RPMI8226 (cell line): ENCODE measurements at regions not wholly inside any gene's neighbourhood (a gene's known extent, or its start where the extent isn't known, plus 50 kb on each side); places are given as distances from the start of the nearest gene placed in this dataset.
A peak's percentile ranks its signal among the peaks of the same experiment; 100 is the strongest.
"Not testable (repeated sequence)": the region's sequence is repeated elsewhere in the genome, so short reads cannot be mapped to it uniquely, and the experiment has no call there.

ENCODE experiments used
- DNase-seq: peaks from one replicate; pipeline ENCODE4 v3.0.0-alpha.2; 2015

DNA sequence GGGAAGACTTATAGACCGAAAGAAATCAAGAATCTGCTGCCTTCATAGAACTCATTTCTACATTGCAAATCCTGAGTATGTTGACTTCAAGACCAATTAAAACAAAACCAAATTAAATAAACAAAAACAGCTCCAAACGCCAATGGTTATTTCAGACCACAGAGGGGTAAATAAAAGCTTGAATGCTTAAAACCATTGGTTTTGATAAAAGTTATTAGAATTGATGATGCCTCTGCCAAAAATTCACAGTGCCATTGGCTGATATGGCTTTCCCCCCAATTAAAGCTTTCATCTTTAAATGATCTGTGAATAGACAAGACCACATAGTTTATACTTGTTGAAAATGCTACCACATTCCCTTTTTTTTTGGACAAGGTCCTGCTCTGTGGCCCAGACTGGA is 188.5 kb downstream of the NFKBIZ start:
- no peak for DNase-seq

DNA sequence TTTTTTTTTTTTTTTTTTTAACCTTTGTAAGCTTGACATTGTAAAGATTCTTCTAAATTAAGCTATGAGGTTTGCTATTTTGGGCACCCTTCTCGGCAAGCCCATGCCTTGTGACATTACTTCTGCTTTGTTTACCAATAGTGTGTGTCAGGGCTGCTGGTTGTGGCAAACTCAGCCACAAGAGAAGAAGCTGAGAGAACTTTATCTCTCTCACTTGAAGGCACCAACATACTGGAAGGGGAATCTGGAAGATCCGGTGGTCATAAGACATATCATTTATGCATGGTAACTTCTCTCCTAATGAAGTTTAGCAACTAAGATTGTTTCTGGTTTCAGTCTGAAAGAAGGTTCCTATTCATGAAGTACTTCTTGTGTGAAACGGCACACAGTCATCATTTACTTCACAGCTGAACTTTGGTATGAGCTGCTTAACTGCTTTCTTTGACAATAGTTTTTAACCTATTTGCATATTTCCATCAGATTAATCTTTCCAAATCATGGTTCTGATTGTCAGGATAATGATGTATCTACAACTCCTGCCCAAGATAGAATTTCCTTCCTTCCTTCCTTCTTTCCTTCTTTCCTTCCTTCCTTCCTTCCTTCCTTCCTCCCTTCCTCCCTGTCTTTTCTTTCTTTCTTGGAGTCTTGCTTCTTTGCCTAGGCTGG is 189.3 kb downstream of the NFKBIZ start:
- no peak for DNase-seq

DNA sequence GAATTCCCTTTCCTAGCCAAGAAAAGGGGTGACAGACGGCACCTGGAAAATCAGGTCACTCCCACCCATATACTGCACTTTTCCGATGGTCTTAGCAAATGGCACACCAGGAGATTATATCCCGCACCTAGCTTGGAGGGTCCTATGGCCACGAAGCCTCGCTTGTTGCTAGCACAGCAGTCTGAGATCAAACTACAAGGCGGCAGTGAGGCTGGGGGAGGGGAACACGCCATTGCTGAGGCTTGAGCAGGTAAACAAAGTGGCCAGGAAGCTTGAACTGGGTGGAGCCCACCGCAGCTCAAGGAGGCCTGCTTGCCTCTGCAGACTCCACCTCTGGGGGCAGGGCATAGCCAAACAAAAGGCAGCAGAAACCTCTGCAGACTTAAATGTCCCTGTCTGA is 190.8 kb downstream of the NFKBIZ start:
- DNase-seq, result not testable (repeated sequence)

DNA sequence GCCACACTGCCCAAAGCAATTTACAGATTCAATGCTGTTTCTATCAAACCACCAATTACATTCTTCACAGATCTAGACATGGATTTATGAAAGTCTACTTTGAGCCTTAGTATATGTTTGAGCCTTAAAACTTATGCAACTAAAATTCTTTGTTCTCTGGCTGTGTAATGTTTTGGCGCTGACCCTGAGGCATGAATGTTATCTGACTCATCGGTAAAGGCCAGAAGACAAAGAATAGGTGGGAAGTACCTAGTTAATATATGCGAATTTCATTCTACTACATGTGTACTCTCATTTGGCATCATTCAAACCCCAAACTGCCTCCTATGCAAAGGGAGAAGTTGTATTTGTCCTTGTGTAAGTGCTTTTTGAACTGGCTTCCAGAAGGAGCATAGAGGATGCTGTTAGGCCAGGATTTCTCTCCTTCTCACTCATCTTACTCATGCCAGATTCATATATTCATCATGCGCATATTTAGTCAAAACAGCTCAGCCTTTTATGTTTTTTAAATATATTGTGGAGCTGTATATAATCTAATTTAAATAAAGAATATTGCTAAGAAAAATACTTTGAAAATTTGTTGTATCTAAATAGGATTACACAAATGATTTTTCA is 204.2 kb downstream of the NFKBIZ start:
- DNase-seq, result no peak

DNA sequence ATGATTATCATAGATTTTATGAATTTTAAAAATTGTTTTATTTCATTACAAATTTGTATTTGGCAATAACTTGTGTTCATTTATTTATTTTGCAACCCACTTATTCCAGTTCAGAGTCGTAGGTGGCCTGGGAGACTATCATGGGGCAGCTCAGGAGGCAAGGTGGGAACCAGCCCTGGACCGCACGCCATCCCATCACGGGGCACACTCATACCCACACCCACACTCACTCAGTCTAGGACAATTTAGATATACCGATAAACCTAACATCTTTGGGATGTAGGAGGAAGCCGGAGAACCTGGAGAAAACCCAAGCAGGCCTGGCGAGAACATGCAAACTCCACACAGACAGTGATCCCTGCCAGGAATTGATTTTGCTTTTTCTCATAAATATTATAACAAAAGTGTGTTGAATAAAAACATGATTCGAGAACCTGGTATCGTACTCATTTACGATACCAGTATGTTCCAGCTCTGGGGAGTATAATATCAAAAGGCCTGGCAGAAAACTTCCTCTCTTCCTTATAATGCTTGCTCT is 205.3 kb downstream of the NFKBIZ start:
- DNase-seq, result no peak

DNA sequence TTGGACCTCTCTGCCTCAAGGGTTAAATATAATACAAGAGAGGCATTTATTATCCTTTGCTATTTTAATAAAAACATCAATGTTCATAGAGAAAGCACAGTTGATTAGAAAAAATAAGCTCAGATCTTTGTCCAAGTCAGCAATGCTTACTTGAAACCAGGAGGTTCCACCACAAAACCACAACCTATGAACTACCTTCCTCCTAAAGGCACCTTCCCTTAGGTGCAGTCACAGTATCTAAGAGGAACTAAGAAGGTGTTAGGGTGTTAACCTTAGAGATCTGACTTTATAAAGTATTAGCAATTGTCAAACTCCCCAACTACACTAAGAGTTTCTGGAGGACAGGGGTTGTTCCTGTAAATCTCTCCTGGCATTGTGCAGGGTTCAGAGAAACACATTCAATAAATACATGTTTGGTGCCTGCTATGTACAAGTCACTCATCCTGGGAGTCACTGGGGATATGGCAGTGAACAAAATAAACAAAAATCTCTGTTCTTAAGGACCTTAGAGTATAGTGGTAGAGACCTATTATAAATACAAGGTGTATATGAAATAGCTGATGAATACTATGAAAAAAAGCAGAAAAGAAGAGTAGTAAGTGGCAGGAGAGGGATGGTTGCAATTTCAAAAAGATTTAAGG is 208.6 kb downstream of the NFKBIZ start:
- peak; percentile 83 for DNase-seq

DNA sequence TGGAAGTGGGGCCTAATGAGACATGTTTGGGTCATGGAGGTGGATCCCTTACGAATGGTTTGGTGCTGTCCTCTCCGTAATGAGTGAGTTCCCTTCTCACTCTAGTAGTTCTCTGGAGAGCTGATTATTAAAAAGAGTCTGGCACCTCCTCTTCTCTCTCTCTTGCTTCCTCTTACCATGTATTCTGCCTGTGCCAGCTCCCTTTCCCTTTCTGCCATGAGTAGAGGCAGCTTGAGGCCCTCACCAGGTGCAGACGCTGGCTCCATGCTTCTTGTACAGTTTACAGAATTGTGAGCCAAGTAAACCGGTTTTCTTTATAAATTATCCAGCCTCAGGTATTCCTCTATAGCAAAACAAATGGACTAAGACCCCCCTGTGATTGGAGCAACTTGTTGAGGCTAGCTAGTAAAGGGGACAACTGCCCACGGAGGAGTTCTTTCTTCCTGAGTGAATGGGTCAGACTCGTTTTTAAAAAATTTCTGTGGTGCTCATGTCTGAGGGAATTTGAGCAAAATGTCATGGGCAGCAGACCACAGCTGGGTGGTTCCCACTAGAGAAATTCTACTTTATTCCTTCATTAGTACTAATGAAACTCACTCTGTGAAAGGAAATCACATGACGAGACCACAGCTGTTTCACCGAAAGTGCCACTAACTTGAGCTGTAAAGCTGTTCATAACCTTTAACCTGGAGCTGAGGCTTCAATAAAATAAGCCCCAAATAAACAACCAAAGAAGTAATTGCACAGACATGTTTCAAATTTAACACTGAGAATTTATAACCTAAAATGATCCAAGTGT is 210.0 kb downstream of the NFKBIZ start:
- peak; percentile 76 for DNase-seq

DNA sequence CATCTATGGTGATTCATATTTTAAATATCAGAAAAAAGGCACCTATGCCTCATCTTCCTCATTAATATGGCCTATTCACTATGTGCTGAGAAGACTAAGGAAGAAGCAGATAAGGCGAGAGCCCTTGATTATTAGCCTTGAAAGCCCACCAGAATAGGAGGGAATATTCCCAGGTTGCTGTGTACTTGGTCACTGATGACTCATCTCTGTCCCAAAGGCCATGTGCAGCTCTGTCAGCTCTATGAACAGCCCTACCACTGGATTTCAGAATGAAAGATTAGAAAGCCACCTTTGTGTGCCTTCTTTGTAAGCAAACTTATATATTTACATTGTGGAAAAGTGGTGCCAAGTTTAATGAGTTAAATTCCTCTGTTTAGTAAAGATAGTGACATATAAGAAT is 211.5 kb downstream of the NFKBIZ start:
- no peak for DNase-seq

DNA sequence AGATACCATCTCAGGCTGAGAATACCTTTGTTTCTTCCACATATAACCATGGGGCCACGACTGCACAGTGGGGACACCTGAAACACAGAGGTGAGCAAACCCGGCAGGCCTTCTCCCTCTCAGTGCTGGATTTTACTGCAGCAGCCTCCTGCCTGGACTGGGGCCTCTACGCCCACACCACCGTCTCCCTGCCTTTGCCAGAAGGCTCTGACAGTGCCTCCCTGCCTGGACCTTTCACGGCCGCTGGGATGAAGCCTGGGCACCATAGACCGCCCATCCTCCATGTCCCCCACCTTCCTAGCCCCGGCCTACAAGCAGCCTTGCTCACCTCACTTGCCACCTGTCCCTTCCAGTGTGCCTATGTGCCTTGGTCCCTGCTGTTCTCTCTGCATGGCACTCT is 214.3 kb downstream of the NFKBIZ start:
- DNase-seq, result no peak

DNA sequence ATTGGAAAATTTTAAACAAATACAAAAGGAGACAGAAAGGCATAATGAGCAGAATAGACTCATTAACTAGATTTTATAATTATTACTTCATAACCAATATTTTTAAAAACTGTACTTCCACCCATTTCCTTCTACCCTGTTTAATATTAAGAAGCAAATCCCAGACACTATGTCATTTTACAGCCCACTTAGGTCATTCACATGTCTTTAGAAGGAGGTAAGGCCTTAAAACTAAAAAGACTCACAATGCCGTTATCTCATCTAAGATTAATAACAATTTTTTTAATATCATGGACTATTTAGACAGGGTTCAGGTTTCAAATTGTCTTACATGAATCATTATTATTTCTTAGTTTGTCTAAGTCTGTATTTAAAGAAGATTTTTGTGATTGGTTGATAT is 217.2 kb downstream of the NFKBIZ start:
- DNase-seq, result no peak

DNA sequence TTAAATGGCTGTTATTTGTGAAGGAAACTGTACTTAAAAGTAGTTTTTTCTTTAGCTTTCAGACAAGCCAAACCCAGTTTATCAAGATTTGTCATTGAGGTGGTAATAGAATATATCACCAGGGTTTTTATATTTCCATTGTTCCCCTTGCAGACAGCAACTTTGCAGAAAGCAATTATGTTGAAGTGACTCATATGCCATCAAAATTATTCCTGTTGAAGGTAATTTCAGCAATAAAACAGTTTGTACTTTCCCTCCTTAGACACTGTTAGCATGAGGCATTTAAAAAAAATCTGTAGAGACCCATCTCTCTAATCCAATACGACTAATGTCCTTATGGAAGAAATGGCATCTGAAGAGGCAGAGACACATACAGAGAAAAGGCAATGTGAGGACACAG is 219.0 kb downstream of the NFKBIZ start:
- no peak for DNase-seq

DNA sequence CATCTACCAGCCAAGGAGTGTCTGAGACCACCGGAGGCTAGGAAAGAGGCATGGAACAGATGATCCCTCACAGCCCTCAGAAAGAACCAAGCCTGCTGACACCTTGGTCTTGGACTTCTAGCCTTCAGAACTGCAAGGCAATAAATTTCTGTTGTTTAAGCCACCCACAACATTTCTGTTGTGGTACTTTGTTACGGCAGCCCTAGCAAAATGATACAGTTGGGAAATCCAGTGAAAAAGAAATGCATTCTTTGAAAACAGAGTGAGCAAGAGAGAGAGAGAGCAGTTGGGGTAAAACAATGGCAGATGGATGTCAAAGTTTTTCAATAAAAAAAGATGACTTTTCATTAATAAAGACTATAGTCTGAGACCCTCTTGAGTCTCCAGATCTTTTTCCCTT is 219.4 kb downstream of the NFKBIZ start:
- no peak for DNase-seq

DNA sequence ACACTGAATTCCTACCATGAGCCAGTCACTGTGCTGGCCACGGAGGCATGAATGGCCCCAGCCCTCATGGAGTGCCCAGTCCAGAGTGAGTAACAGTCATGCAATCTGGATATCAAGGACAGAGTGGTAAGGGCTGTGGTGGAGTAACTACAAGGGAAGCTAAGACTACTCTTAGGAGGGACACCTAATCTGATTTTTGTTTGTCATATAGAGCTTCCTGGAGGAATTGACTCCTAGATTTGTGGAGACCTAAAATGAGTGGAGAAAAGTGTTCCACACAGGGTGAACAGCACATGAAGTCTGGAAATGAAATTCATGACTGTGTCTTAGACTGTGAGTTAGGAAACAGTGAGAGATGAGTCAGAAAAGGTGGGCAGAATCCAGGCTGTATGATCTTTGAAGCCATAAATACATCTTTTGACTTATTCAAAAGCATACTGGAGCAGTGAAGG is 219.9 kb downstream of the NFKBIZ start:
- DNase-seq, result no peak

DNA sequence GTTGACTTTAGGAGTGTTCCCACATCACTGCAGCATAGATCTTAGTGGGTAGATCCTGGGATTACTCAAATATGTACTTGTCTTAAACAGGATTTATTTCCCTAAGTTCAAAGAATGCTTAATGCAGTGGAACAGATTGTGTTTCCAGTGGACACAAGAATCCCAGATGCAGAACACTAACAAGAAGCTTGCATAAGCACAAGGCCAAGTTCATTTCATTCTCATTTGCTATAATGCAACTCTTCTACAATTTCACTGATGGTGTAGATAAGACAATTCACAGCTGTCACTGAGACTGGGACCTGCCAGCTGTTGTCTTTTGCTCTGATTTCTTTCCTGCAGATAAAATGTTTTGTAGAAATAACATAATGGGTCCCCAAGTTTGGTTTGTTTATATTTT is 225.6 kb downstream of the NFKBIZ start:
- no peak for DNase-seq

DNA sequence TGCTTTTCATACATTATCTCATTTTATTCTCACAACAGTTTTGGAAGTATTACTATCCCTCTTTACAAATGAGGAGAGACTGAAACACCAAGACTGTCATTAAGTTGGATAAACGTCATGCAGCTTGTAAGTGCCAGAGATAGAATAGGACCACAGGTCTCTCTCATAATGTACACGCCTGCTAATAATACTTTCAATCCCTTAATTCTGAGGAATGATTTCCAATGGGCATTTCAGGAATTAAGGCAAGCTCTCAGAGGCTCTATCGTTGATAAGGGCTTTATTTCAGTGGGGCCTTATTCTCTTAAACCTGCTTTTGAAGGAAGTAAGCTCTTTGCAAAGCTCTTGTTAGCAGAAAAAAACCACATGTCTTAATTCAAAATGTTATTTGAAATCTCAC is 229.1 kb downstream of the NFKBIZ start:
- no peak for DNase-seq

DNA sequence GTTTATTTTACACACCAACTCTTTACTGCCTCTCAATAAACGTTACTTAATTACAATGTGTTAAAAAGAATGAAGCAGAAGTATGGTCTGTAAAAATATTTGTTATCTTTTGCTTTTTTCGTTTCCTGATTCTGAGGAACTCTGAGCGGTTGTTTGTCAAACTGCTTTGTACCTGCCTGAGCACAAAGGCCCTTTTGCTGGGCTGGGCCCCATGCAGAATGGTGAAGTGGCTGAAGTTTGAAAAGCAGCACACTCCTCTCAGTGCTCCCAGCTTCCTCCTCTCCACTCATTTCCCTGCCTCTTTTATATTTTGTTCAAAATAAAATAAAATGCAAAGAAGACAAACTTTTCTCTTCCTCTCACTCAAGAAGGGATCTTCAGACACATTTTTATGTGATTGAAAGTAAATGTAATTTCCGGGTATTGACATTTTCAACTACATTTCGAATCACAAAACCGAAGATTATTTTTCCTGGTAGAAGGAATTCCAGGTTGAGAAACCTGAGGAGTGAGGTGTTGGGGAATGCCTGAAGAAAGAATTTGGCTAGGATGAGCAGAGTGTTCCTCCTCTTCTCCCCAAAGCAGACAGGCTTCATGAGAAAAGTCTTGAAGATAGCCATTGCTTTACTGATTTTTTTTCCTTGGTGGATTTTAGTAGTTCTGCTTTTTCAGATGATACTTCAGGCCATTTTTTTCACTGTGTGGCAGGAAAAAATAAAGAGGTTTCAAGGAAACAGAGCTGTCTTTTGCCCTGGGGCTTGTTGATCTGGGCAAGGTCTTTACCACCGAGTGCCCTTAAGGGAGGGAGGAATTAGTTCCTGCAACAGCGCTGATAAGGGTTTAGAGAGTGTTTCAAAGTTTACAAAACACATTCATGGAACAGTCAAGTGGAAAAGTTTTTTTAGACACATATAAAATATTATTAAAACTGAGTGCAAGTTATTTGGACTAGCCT is 229.8 kb downstream of the NFKBIZ start:
- peak; percentile 17 for DNase-seq

DNA sequence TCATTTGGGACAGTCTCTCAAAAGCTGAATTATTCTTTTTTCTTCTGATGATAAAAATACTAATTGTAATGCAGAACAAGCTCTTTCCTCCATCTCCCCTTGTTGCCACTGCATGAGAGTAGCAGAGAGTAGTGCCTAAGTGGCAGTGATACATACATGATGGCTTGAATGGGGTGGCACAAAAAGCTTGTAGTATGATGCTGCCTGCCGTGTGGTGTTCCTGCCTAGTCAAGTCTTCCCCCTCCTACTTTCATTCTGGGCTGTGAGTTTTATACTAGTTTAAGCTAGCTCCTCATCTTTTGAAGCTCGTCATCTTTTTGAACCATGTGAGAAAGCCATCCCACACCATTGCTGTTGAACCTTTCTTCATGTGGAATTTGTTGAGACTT is 230.5 kb downstream of the NFKBIZ start:
- DNase-seq, result no peak

DNA sequence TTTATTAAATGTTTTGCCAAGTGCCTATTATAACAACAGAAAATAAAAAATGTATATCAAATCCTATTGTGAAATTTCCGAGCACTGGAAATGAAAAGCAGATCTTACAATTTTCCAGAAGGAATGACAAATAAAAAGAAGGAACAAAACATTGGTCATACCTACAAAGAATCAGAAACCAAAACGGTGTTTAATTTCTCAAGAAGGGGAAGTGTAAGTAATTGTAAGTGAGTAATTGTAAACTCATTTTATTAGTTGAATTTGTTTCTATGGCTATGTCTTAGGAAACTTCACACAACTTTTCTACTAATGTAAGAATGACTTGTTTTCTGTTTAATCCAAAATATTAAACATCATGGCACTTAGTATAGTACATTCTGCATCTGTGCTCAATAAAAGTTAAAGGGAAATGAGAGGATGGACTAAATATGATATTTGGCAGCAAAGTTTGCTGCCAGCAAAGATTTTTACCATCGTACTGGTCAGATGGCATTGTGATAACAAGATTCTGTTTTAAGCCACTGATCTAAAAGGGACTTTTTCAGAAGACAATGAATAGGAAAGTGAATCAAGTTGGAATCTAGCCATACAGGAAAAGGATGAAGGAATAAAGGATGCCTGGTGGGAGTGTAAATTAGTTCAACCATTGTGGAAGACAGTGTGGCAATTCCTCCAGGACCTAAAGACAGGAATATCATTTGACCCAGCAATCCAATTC is 232.4 kb downstream of the NFKBIZ start:
- DNase-seq, result no peak

DNA sequence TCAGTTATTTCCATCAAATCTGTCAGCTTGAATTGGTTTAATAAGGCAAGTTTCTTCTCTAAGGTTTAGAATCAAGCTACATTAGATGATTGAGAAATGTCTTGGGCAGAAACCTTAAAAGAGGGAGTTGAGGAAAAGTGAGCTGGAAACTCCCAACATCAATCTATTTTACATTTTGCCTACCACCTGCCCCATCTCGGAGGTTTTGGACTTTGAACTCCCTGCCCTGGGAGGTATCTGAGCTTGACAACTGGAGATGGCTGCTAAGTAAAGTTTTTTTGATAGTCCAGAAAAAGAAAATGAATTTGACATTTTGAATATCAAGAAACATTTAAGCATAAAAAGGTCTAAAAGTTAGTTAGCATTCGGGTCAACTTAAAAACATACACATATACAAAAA is 234.2 kb downstream of the NFKBIZ start:
- no peak for DNase-seq

DNA sequence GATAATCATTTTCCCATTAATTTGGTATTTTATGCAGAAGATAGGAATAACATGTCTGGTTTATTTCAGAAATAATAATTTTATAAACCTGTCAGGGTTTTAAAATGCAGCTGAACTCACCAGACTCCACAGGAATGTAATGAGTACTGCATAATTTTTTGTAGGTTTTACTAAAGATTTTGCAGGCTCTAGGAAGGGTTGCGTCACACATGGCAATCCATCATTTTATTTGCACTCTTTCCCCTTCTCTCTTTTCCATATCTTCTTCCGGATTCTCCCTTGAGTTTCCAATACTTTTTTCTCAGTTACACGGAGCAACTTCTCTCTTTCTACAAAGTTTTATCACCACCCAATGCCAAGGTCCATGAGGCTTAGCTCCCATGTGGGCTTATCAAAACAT is 234.7 kb downstream of the NFKBIZ start:
- DNase-seq, result no peak

DNA sequence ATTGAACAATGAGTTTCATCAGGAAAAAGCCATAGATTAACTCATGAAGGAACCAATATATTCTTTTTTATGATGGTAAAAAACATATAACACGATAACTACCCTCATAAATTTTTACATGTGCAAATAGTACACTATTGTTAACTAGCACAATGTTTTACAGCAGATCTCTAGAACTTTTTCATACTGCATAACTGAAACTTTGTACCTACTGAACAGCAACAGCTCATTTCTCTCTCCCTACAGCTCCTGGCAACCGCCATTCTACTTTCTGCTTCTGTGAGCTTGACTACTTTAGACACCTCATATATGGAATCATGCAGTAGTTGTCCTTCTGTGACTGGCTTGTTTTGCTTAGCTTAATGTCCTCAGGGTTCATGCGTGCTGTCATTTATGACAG is 235.4 kb downstream of the NFKBIZ start:
- DNase-seq, result no peak
